ENCODE measurements at regions not wholly inside any gene's neighbourhood (a gene's known extent, or its start where the extent isn't known, plus 50 kb on each side); places are given as distances from the start of the nearest gene placed in this dataset.
"Not testable (repeated sequence)": the region's sequence is repeated elsewhere in the genome, so short reads cannot be mapped to it uniquely, and the experiment has no call there.

DNA sequence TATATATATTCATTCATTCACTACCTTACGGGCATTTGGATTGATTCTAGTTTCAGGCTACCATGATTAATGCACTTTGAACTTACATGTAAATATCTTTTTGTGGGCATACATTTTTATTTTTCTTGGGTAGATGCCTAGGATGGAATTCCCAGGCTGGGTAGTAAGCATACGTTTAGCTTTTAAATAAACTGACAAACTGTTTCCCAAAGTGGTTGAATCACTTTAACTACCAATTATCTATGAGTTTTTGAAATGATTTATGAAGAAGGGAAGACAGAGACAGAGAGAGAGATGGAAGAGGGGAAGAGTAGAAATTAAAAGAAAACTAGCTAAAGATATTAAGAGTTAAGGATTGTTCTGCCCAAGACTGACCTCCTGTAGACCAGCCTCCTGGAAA lies 612.6 kb downstream of the PSAT1 start:
- no peak overlapping the region for H3K4me3 ChIP-seq (replicated peaks; ENCODE audit: low read depth, low read length)
- DNase-seq (ENCODE audit: low read depth) = no peak
- TF ChIP-seq CTCF (IDR thresholded peaks at IDR 0.05; ENCODE audit: low read length, missing control alignments) = no peak

GRCh38 chr9:78916884-78917283 lies 620.0 kb downstream of the PSAT1 start:
- H3K4me3 ChIP-seq (replicated peaks; ENCODE audit: low read depth, low read length) = not testable (repeated sequence)

DNA sequence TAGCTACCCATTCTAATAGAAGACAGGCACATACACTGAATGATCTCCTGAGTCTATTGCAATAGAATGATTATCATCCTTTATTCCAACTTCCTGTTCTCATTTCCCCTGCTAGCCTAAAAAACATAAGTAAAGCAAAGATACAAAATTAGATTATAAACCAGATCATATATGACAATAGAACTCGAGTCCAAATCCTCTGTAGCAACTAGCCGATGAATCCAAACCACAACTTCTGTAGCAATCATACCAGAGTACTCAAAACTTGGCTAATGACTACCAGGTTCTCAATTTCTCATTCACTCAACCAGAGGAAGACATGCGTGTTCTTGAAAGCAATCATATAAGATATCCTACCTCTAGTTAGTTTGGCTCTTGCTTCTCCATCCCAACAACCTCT lies 622.1 kb downstream of the PSAT1 start:
- DNase-seq (ENCODE audit: low read depth) = no peak
- TF ChIP-seq CTCF (IDR thresholded peaks at IDR 0.05; ENCODE audit: low read length, missing control alignments) = no peak

More at GRCh38 chr9:78916884-78917283, 620.0 kb downstream of the PSAT1 start:
- DNase-seq (ENCODE audit: low read depth) = not testable (repeated sequence)

GRCh38 chr9:78919701-78920100 lies 622.8 kb downstream of the PSAT1 start:
- H3K4me3 ChIP-seq (replicated peaks; ENCODE audit: low read depth, low read length) = no peak overlapping the region
- DNase-seq (ENCODE audit: low read depth) = no peak
- TF ChIP-seq CTCF (IDR thresholded peaks at IDR 0.05; ENCODE audit: low read length, missing control alignments) = no peak

More for the DNA sequence above, 622.1 kb downstream of the PSAT1 start:
- H3K4me3 ChIP-seq (replicated peaks; ENCODE audit: low read depth, low read length) = no peak overlapping the region

- no peak for TF ChIP-seq CTCF (IDR thresholded peaks at IDR 0.05; ENCODE audit: low read length, missing control alignments)
- no peak for DNase-seq (ENCODE audit: low read depth)
- H3K4me3 ChIP-seq (replicated peaks; ENCODE audit: low read depth, low read length) = no peak overlapping the region
These were observed 624.4 kb downstream of the PSAT1 start for GRCh38 chr9:78921341-78921740.

DNA sequence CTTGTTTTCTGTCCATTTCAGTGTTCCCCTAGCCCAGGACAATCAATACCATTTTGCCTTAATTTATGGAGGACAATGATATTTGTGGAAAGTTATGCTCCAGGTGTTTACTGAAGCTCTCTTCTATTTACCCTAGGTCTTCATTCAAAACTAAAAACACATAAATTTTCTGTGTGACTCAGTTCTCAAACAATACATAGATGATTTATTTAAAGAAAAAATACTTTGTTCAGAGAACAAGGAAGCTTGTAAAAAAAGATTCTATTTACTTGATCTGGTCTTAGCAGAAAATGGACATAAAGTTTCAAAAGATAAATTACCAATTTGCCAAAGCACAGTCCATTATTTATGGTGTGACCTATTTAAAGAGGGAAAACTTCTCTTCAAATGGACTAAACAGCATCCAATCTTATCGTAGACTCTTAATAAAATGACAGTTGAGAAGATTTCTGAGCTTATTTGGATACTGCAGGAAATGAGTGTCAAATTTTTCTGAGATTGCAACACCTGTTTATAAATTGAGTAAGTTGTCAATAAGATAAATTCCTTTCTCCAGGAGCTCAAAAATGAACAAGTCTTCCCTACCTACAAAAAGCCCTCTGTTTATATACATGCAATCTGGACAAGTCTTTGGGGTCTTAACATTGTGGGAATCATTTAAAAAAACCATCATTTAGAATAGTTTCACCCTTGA lies 627.2 kb downstream of the PSAT1 start:
- no peak for TF ChIP-seq CTCF (IDR thresholded peaks at IDR 0.05; ENCODE audit: low read length, missing control alignments)
- DNase-seq (ENCODE audit: low read depth) = no peak
- no peak overlapping the region for H3K4me3 ChIP-seq (replicated peaks; ENCODE audit: low read depth, low read length)

GRCh38 chr9:78927099-78927940 lies 630.4 kb downstream of the PSAT1 start:
- no peak for DNase-seq (ENCODE audit: low read depth)
- no peak overlapping the region for H3K4me3 ChIP-seq (replicated peaks; ENCODE audit: low read depth, low read length)
- TF ChIP-seq CTCF (IDR thresholded peaks at IDR 0.05; ENCODE audit: low read length, missing control alignments) = no peak

All from fibroblast of pulmonary artery (primary cell).